MCF 10A (cell line): ENCODE measurements at regions not wholly inside any gene's neighbourhood (a gene's known extent, or its start where the extent isn't known, plus 50 kb on each side); places are given as distances from the start of the nearest gene placed in this dataset.

Experiments used
- BruUV-seq: library from RNA; stranded (reverse); fragments of 400-500 nt; replicated peaks from 2 replicates; lab custom pipeline; 2021; lab: Mats Ljungman, UMichigan
- CTCF ChIA-PET: fragments of 300-600 bp; sonication (Branson Sonifier 250); formaldehyde crosslinking; extraction: SDS; loops from one replicate; lab custom pipeline; 2021; ENCODE audit warnings: antibody characterized with exemption, inconsistent platforms; lab: Yijun Ruan, JAX
- POLR2A ChIA-PET: fragments of 300-600, 350-650 bp; sonication (Branson Sonifier 250); formaldehyde crosslinking; extraction: SDS; loops from one replicate; lab custom pipeline; 2020; ENCODE audit warnings: antibody characterized with exemption, inconsistent platforms; lab: Yijun Ruan, JAX
- DNase-seq: peaks from one replicate; pipeline ENCODE4 v3.0.0-alpha.2; 2018; ENCODE audit not compliant: unreplicated experiment
- H3K27ac Mint-ChIP-seq: one replicate; pipeline ENCODE4 v1.8.0; 2022; ENCODE audit warnings: mild to moderate bottlenecking, low read depth, mixed read lengths; ENCODE audit not compliant: unreplicated experiment
- H3K27me3 Mint-ChIP-seq: one replicate; pipeline ENCODE4 v1.8.0; 2022; ENCODE audit warnings: mixed read lengths; ENCODE audit not compliant: insufficient read depth, unreplicated experiment
- H3K36me3 Mint-ChIP-seq: one replicate; pipeline ENCODE4 v1.8.0; 2022; ENCODE audit warnings: mild to moderate bottlenecking, moderate library complexity, mixed read lengths; ENCODE audit not compliant: insufficient read depth, unreplicated experiment
- H3K4me1 Mint-ChIP-seq: one replicate; pipeline ENCODE4 v1.8.0; 2022; ENCODE audit warnings: mixed read lengths; ENCODE audit not compliant: insufficient read depth, unreplicated experiment
- H3K4me3 Mint-ChIP-seq: one replicate; pipeline ENCODE4 v1.8.0; 2022; ENCODE audit warnings: mild to moderate bottlenecking, moderate library complexity, mixed read lengths; ENCODE audit not compliant: unreplicated experiment
- H3K9me3 Mint-ChIP-seq: one replicate; pipeline ENCODE4 v1.8.0; 2022; ENCODE audit warnings: mixed read lengths; ENCODE audit not compliant: unreplicated experiment
- intact Hi-C: fragments of 100-400 bp; cut with micrococcal nuclease; formaldehyde crosslinking; loops from 2 replicates; pipeline ENCODE4 v1.14.1; 2022
- TF ChIP-seq, protein P1 (sequence below): fragments of 200-600 bp; IDR thresholded peaks from one replicate; pipeline ENCODE4 v1.8.0; 2022; ENCODE audit warnings: antibody characterized with exemption, mild to moderate bottlenecking; ENCODE audit not compliant: unreplicated experiment

DNA sequence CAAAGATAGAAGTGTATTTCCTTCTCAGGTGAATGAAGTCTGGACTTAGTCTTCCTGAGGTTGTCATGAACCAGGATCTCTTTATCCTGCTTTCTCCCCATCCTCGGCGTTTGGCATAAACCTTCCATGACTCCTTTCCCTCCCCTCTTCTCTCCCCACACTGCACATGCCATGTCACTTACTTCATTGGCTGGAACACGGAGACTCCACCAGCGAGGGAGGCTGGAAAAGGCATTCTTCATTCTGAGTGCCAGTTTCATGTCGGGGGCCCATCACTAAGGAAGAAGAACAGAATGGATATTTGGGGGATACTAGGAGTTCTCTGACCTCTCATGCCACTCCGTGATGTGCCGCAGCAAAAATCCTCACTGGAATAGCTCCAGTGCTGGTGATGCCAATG, 105.6 kb downstream of the VCPKMT start:
- BruUV-seq, result no TSS peak
- Mint-ChIP-seq H3K9me3 (no peaks in the 10 kb centered on the region), H3K36me3 (no peaks in the 10 kb centered on the region), H3K4me3 (peak overlapping the region; percentile 41), H3K4me1 (peaks cover 29% of the 10 kb centered on the region), H3K27ac (no peak overlapping the region), H3K27me3 (no peaks in the 10 kb centered on the region)
- POLR2A ChIA-PET, result interaction anchor here (0.7 to 4.7 kb wide), 9 partner anchors 7 to 159 kb away, joined by 3 to 38 read pairs (median 6); no protein-coding TSS in a partner anchor
- intact Hi-C loops, result no loop called here
- CTCF ChIA-PET, result interaction anchor here (0.6 to 1.5 kb wide), 2 partner anchors 51 to 407 kb away, joined by 3 to 4 read pairs; no protein-coding TSS in a partner anchor
- no peak for DNase-seq
- TF ChIP-seq, protein P1, sequence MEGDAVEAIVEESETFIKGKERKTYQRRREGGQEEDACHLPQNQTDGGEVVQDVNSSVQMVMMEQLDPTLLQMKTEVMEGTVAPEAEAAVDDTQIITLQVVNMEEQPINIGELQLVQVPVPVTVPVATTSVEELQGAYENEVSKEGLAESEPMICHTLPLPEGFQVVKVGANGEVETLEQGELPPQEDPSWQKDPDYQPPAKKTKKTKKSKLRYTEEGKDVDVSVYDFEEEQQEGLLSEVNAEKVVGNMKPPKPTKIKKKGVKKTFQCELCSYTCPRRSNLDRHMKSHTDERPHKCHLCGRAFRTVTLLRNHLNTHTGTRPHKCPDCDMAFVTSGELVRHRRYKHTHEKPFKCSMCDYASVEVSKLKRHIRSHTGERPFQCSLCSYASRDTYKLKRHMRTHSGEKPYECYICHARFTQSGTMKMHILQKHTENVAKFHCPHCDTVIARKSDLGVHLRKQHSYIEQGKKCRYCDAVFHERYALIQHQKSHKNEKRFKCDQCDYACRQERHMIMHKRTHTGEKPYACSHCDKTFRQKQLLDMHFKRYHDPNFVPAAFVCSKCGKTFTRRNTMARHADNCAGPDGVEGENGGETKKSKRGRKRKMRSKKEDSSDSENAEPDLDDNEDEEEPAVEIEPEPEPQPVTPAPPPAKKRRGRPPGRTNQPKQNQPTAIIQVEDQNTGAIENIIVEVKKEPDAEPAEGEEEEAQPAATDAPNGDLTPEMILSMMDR, result no peak

DNA sequence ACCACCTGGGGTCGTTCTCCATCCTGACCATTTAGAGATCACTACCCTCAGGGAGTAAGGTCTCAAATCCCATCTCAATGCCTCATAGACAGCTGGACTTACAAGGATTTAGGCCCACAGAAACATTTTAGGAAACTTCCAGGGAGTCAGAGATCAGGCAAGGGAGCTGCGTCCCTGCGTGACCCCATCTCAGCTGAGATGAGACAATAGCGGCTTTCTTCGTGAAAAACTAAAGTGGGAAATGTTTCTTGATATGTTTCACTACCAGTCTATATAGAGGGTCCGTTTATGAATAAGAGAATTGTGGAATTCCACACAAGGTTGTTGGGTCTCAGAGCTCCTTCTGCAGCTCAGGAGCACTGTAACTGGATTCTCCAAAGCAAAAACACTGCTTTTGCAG, 105.1 kb downstream of the VCPKMT start:
- no peak for DNase-seq
- TF ChIP-seq, protein P1, result no peak
- H3K36me3 Mint-ChIP-seq, result no peaks in the 10 kb centered on the region
- peaks cover 29% of the 10 kb centered on the region for H3K4me1 Mint-ChIP-seq
- ChIA-PET CTCF (interaction anchor here (0.6 kb wide), 1 partner anchor 407 kb away, joined by 3 read pairs; no protein-coding TSS in a partner anchor), POLR2A (interaction anchor here (0.7 to 4.4 kb wide), 5 partner anchors 13 to 114 kb away, joined by 3 to 19 read pairs (median 4); no protein-coding TSS in a partner anchor)
- H3K27me3 Mint-ChIP-seq, result no peaks in the 10 kb centered on the region
- no peaks in the 10 kb centered on the region for H3K9me3 Mint-ChIP-seq
- no TSS peak for BruUV-seq
- H3K4me3 Mint-ChIP-seq, result no peak overlapping the region
- intact Hi-C loops, result no loop called here
- H3K27ac Mint-ChIP-seq, result no peak overlapping the region

DNA sequence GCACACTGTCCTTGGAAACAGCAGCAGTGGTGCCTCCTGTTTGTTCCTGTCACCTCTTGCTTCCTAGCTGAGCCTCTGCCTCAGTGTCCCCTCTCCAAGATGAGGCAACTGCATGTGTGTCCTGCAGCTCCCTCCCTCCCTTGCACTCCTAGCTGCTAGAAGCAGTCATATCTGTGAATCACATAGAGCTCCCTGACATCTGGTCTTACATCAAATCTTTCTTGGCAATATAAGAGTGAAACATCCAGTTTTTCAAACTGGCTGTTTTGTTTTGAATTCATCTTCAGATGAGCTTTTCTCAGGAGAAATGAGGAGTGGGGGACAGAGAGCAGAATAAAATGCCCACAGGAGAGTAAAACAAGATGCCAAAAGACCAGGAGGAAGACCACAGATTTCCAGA, 103.7 kb downstream of the VCPKMT start:
- CTCF ChIA-PET, result interaction anchor here (0.6 to 1.5 kb wide), 3 partner anchors 28 to 163 kb away, joined by 3 to 10 read pairs (median 4); no protein-coding TSS in a partner anchor
- H3K4me1 Mint-ChIP-seq, result peaks cover 24% of the 10 kb centered on the region
- no peaks in the 10 kb centered on the region for H3K27me3 Mint-ChIP-seq
- TF ChIP-seq, protein P1, result no peak
- no peaks in the 10 kb centered on the region for H3K36me3 Mint-ChIP-seq
- no TSS peak for BruUV-seq
- H3K4me3 Mint-ChIP-seq, result no peak overlapping the region
- H3K27ac Mint-ChIP-seq, result peak overlapping the region; percentile 73
- no peak for DNase-seq
- intact Hi-C loops, result no loop called here
- H3K9me3 Mint-ChIP-seq, result no peaks in the 10 kb centered on the region
- POLR2A ChIA-PET, result interaction anchor here (0.6 to 4.4 kb wide), 8 partner anchors 11 to 150 kb away, joined by 3 to 19 read pairs (median 4); partner anchors contain the start of gene ARF6

DNA sequence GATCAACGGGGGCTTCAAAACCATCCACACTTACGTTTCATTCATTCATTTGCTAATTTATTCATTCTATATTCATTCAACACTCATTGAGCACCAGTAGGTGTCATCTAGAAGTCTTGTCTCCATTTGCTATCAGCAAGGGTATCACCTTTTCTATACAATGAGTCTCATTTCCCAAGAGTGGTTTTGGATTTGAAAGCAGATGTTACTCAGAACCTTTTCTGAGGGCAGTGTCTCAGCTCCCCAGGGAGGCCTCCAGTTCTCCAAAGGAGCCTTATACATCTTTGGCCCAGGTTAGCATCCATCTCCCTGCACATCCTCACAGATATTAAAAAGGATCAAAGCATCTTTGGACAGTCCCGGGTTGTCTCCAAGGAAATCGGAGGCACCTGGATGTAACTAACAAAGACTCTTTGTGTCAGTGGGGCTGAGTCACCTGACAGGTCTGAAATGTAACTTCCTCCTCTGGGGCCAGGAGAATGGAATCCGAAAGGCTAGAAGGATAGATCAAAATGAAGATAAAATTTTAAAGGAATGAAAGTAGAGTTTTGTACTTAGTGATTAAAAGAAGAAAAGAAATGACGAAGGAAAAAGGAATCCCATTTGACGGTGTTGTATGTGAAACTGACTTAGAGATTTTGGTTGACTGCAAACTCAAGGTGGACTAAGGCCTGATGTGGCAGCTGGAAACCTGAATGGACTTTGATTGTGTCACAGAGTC, 103.0 kb downstream of the VCPKMT start:
- intact Hi-C loops, result no loop called here
- no TSS peak for BruUV-seq
- H3K4me1 Mint-ChIP-seq, result peaks cover 26% of the 10 kb centered on the region
- no peaks in the 10 kb centered on the region for H3K27me3 Mint-ChIP-seq
- no peak overlapping the region for H3K4me3 Mint-ChIP-seq
- no peak for DNase-seq
- no peaks in the 10 kb centered on the region for H3K36me3 Mint-ChIP-seq
- peak overlapping the region; percentile 73 for H3K27ac Mint-ChIP-seq
- ChIA-PET CTCF (interaction anchor here (0.6 to 1.5 kb wide), 3 partner anchors 28 to 164 kb away, joined by 3 to 10 read pairs (median 4); no protein-coding TSS in a partner anchor), POLR2A (interaction anchor here (0.6 to 4.4 kb wide), 7 partner anchors 11 to 150 kb away, joined by 3 to 19 read pairs (median 4); partner anchors contain the start of gene ARF6)
- TF ChIP-seq, protein P1, result no peak
- H3K9me3 Mint-ChIP-seq, result no peaks in the 10 kb centered on the region
